Gastrocnemius medialis (tissue), 4 donors: ENCODE measurements at regions not wholly inside any gene's neighbourhood (a gene's known extent, or its start where the extent isn't known, plus 50 kb on each side); places are given as distances from the start of the nearest gene placed in this dataset.

Source experiments
- CTCF ChIP-seq, 5 experiments: fragments of 450-650 bp in 3 of 5; fragments of 200-600 bp in 2 of 5; sonication (generic) in 2 of 5; IDR thresholded peaks in 4 of 5; conservative IDR thresholded peaks in 1 of 5; 1 replicate in 4 of 5; 2 replicates in 1 of 5; pipeline ENCODE4 v1.5.1; 2016 to 2019; ENCODE audit warnings: antibody characterized with exemption in 5 of 5, mild to moderate bottlenecking in 3 of 5, moderate library complexity in 3 of 5
- POLR2A ChIP-seq, 2 donors: fragments of 450-650 bp; IDR thresholded peaks; one replicate each; pipeline ENCODE4 v1.6.1; 2017; ENCODE audit warnings: antibody characterized with exemption in 2 of 2, mild to moderate bottlenecking in 2 of 2, moderate library complexity in 2 of 2

- TF ChIP-seq POLR2A (IDR thresholded peaks at IDR 0.05) (no peak), CTCF (IDR thresholded peaks at IDR 0.05 in 4 of 5, conservative IDR thresholded peaks at IDR 0.05 in 1 of 5) (no peak)
These were observed 131.7 kb upstream of the AGBL1 start for GRCh38 chr15:85947936-85948335.
